ENCODE measurements at regions not wholly inside any gene's neighbourhood (a gene's known extent, or its start where the extent isn't known, plus 50 kb on each side); places are given as distances from the start of the nearest gene placed in this dataset.

GRCh38 chr1:91137173-91137852 is 115.5 kb upstream of the ZNF644 start:
- no peak for TF ChIP-seq POLR2A (conservative IDR thresholded peaks at IDR 0.05)
- no peak for TF ChIP-seq PURB (CRISPR knock-in tag; IDR thresholded peaks at IDR 0.05; ENCODE audit: low read depth)
- no peak for TF ChIP-seq GTF2E2 (tag; IDR thresholded peaks at IDR 0.05)
- no peak for TF ChIP-seq SP1 (CRISPR knock-in tag; IDR thresholded peaks at IDR 0.05)
- no peak for TF ChIP-seq ZNF274 (IDR thresholded peaks at IDR 0.05; ENCODE audit: borderline replicate concordance, low read depth, low read length)
- TF ChIP-seq ATF7 (IDR thresholded peaks at IDR 0.05): no peak
- TF ChIP-seq ZNF609 (CRISPR knock-in tag; IDR thresholded peaks at IDR 0.05; ENCODE audit: borderline replicate concordance): no peak
- TF ChIP-seq SIN3A (IDR thresholded peaks at IDR 0.05; ENCODE audit: borderline replicate concordance in 2 of 2, control insufficient read depth in 1 of 2, low read depth in 2 of 2, low read length in 2 of 2): no peak
- no peak for TF ChIP-seq CTCF (IDR thresholded peaks at IDR 0.05 in 2 of 3, conservative IDR thresholded peaks at IDR 0.05 in 1 of 3; ENCODE audit: insufficient read depth in 2 of 3, low read depth in 1 of 3, low read length in 3 of 3)
- no peak for TF ChIP-seq HBP1 (CRISPR knock-in tag; IDR thresholded peaks at IDR 0.05)
- TF ChIP-seq ZNF280A (IDR thresholded peaks at IDR 0.05; ENCODE audit: low read depth, partially characterized antibody): no peak
- no peak for TF ChIP-seq RFX7 (CRISPR knock-in tag; IDR thresholded peaks at IDR 0.05)

Measured in K562 (cell line).